H9 (cell line): ENCODE measurements at regions not wholly inside any gene's neighbourhood (a gene's known extent, or its start where the extent isn't known, plus 50 kb on each side); places are given as distances from the start of the nearest gene placed in this dataset.

ENCODE experiments used
- DNase-seq: peaks from one replicate; pipeline ENCODE4 v3.0.0-alpha.2; 2017
- H2AFZ ChIP-seq: one replicate; pipeline ENCODE4 v1.6.1; 2013; ENCODE audit warnings: mild to moderate bottlenecking, low read length, control low read depth, moderate library complexity
- H2AK5ac ChIP-seq: 2 replicates; pipeline ENCODE4 v1.6.1; 2013; ENCODE audit warnings: low read length, control low read depth, mixed read lengths; ENCODE audit not compliant: insufficient read length
- H2BK120ac ChIP-seq: one replicate; pipeline ENCODE4 v1.6.1; 2013; ENCODE audit warnings: low read depth, mild to moderate bottlenecking, low read length, control low read depth, inconsistent platforms; ENCODE audit not compliant: poor library complexity, severe bottlenecking
- H2BK12ac ChIP-seq: 2 replicates; pipeline ENCODE4 v1.6.1; 2013; ENCODE audit warnings: low read length, control low read depth, mixed read lengths, low read depth; ENCODE audit not compliant: insufficient read length
- H2BK15ac ChIP-seq: 2 replicates; pipeline ENCODE4 v1.6.1; 2013; ENCODE audit warnings: low read depth, low read length, control low read depth
- H2BK20ac ChIP-seq: one replicate; pipeline ENCODE4 v1.6.1; 2013; ENCODE audit warnings: low read depth, mild to moderate bottlenecking, low read length, control low read depth, inconsistent platforms; ENCODE audit not compliant: poor library complexity, severe bottlenecking
- H2BK5ac ChIP-seq: 2 replicates; pipeline ENCODE4 v1.6.1; 2013; ENCODE audit warnings: low read length, control low read depth, mixed read lengths; ENCODE audit not compliant: insufficient read length
- H3K14ac ChIP-seq: 2 replicates; pipeline ENCODE4 v1.6.1; 2013; ENCODE audit warnings: low read length, control low read depth; ENCODE audit not compliant: insufficient read depth
- H3K18ac ChIP-seq: 2 replicates; pipeline ENCODE4 v1.6.1; 2013; ENCODE audit warnings: low read depth, mild to moderate bottlenecking, mixed read lengths, low read length, control low read depth; ENCODE audit not compliant: insufficient read length
- H3K23ac ChIP-seq: 2 replicates; pipeline ENCODE4 v1.6.1; 2013; ENCODE audit warnings: low read length, control low read depth, mixed read lengths, low read depth; ENCODE audit not compliant: insufficient read length
- H3K23me2 ChIP-seq: 2 replicates; pipeline ENCODE4 v1.6.1; 2013; ENCODE audit warnings: low read depth, mild to moderate bottlenecking, mixed read lengths, low read length, control low read depth; ENCODE audit not compliant: insufficient read length, poor library complexity, severe bottlenecking
- H3K27ac ChIP-seq: 2 replicates; pipeline ENCODE4 v1.5.1; 2013; ENCODE audit warnings: low read length, control low read depth, mixed read lengths, low read depth; ENCODE audit not compliant: insufficient read length
- H3K27me3 ChIP-seq: 2 replicates; pipeline ENCODE4 v1.6.1; 2013; ENCODE audit warnings: low read length, control low read depth, inconsistent platforms; ENCODE audit not compliant: insufficient read depth
- H3K4ac ChIP-seq: 2 replicates; pipeline ENCODE4 v1.6.1; 2013; ENCODE audit warnings: low read depth, mild to moderate bottlenecking, control low read depth, inconsistent platforms, low read length, moderate library complexity
- H3K4me1 ChIP-seq: 2 replicates; pipeline ENCODE4 v1.6.1; 2013; ENCODE audit warnings: low read length, control low read depth, inconsistent platforms; ENCODE audit not compliant: insufficient read depth
- H3K4me2 ChIP-seq: 2 replicates; pipeline ENCODE4 v1.6.1; 2013; ENCODE audit warnings: low read length, control low read depth, mixed read lengths; ENCODE audit not compliant: insufficient read length, insufficient read depth
- H3K56ac ChIP-seq: 2 replicates; pipeline ENCODE4 v1.6.1; 2013; ENCODE audit warnings: low read depth, mild to moderate bottlenecking, mixed read lengths, low read length, control low read depth; ENCODE audit not compliant: insufficient read length
- H3K79me1 ChIP-seq: 2 replicates; pipeline ENCODE4 v1.6.1; 2013; ENCODE audit warnings: low read depth, mild to moderate bottlenecking, moderate library complexity, low read length, control low read depth, inconsistent platforms; ENCODE audit not compliant: insufficient read depth, poor library complexity, severe bottlenecking
- H3K79me2 ChIP-seq: 2 replicates; pipeline ENCODE4 v1.6.1; 2013; ENCODE audit warnings: low read length, control low read depth, inconsistent platforms; ENCODE audit not compliant: insufficient read depth
- H3K9ac ChIP-seq: 2 replicates; pipeline ENCODE4 v1.6.1; 2013; ENCODE audit warnings: low read length, control low read depth, mixed read lengths; ENCODE audit not compliant: insufficient read length; ENCODE audit errors: extremely low read depth
- H3K9me3 ChIP-seq: one replicate; pipeline ENCODE4 v1.6.1; 2013; ENCODE audit warnings: low read depth, low read length, inconsistent platforms; ENCODE audit not compliant: control insufficient read depth
- H3T11ph ChIP-seq: one replicate; pipeline ENCODE4 v1.6.1; 2013; ENCODE audit warnings: mild to moderate bottlenecking, low read length, control low read depth, inconsistent platforms
- H4K20me1 ChIP-seq: one replicate; pipeline ENCODE4 v1.6.1; 2013; ENCODE audit not compliant: control insufficient read depth, insufficient read length, insufficient read depth
- H4K5ac ChIP-seq: 2 replicates; pipeline ENCODE4 v1.6.1; 2013; ENCODE audit warnings: low read depth, mild to moderate bottlenecking, mixed read lengths, low read length, control low read depth; ENCODE audit not compliant: insufficient read length
- H4K8ac ChIP-seq: replicated peaks from 2 replicates; pipeline ENCODE4 v1.6.1; 2013; ENCODE audit warnings: low read length, control low read depth, mixed read lengths, low read depth; ENCODE audit not compliant: insufficient read length
- H4K91ac ChIP-seq: 2 replicates; pipeline ENCODE4 v1.6.1; 2013; ENCODE audit warnings: low read depth, mild to moderate bottlenecking, moderate library complexity, mixed read lengths, low read length, control low read depth; ENCODE audit not compliant: insufficient read length
- H3K27ac Mint-ChIP-seq, 3 experiments: 2 replicates in 2 of 3; 3 replicates in 1 of 3; pipeline ENCODE4 v1.8.0; 2020 to 2021; ENCODE audit warnings: mixed read lengths in 3 of 3, mild to moderate bottlenecking in 1 of 3, moderate library complexity in 1 of 3
- H3K27me3 Mint-ChIP-seq: 2 replicates; pipeline ENCODE4 v1.8.0; 2021; ENCODE audit warnings: low read depth, mild to moderate bottlenecking, moderate library complexity, mixed read lengths
- H3K36me3 Mint-ChIP-seq, 3 experiments: 2 replicates in 2 of 3; 3 replicates in 1 of 3; pipeline ENCODE4 v1.8.0; 2020 to 2021; ENCODE audit warnings: low read depth in 3 of 3, mixed read lengths in 3 of 3; ENCODE audit not compliant: insufficient read depth in 1 of 3
- H3K4me1 Mint-ChIP-seq, 2 experiments: 2 replicates each; pipeline ENCODE4 v1.8.0; 2020; ENCODE audit warnings: mixed read lengths in 2 of 2
- H3K4me3 Mint-ChIP-seq, 2 experiments: 2 replicates in 1 of 2; 3 replicates in 1 of 2; pipeline ENCODE4 v1.8.0; 2020 to 2021; ENCODE audit warnings: mild to moderate bottlenecking in 2 of 2, mixed read lengths in 2 of 2, moderate library complexity in 1 of 2
- H3K9me3 Mint-ChIP-seq, 2 experiments: 2 replicates in 1 of 2; 3 replicates in 1 of 2; pipeline ENCODE4 v1.8.0; 2020; ENCODE audit warnings: mild to moderate bottlenecking in 2 of 2, mixed read lengths in 2 of 2, moderate library complexity in 1 of 2
- CTCF ChIP-seq: fragments of 200-600 bp; sonication (generic); conservative IDR thresholded peaks from 3 replicates; pipeline ENCODE4 v1.8.0; 2021; ENCODE audit warnings: antibody characterized with exemption, mild to moderate bottlenecking
- WGBS: extraction: QIAGEN DNeasy Blood & Tissue Kit; methylation state at CpG from one replicate; pipeline ENCODE4 v1.1.7; 2013; ENCODE audit warnings: missing lambda C conversion rate, low lambda C conversion rate, mixed read lengths; ENCODE audit not compliant: insufficient read length; ENCODE audit errors: extremely low coverage; 5-methylcytosine and 5-hydroxymethylcytosine counted together

DNA sequence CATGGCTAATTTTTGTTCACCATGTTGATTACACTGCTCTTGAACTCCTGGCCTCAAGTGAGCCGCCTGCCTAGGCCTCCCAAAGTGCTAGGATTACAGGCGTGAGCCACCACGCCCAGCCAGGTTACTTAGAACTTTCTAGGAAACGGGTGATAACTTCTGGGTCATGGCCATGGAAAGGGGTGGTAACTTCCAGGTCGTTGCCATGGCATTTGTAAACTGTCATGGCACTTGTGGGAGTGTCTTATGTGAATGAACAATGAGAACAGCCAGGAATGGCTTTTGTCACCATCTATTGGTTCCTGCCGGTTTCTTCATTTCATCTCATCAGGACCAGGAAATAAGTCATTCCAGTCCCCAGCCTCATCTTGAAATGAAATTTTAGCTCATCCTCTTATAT lies 120.9 kb downstream of the SLC16A9 start:
- WGBS: no CpG with 5 or more reads among the region's 6 CpGs
- no peaks in the 10 kb centered on the region for H3K27me3 ChIP-seq
- no peak overlapping the region for H2BK12ac ChIP-seq
- no peak overlapping the region for H4K8ac ChIP-seq
- TF ChIP-seq CTCF: no peak
- Mint-ChIP-seq H3K27ac (no peak overlapping the region), H3K9me3 (no peaks in the 10 kb centered on the region), H3K4me1 (peaks cover 5 to 7% of the 10 kb centered on the region in 2 experiments; a peak in 3 of 4 replicates), H3K36me3 (peaks cover 0 to 3% (median 0%) of the 10 kb centered on the region in 3 experiments; a peak in 2 of 7 replicates), H3K27me3 (peaks cover 2% of the 10 kb centered on the region), H3K4me3 (no peak overlapping the region)
- no peak overlapping the region for H3T11ph ChIP-seq
- no peak overlapping the region for H3K14ac ChIP-seq
- no peak overlapping the region for H4K91ac ChIP-seq
- no peak overlapping the region for H2BK15ac ChIP-seq
- no peak overlapping the region for H2BK120ac ChIP-seq
- no peak overlapping the region for H3K4me2 ChIP-seq
- no peak overlapping the region for H2BK20ac ChIP-seq
- no peak overlapping the region for H2AK5ac ChIP-seq
- no peak overlapping the region for H3K18ac ChIP-seq
- H3K79me1 ChIP-seq: no peaks in the 10 kb centered on the region
- H3K4me1 ChIP-seq: no peaks in the 10 kb centered on the region; the same call in 1 of the 2 replicates
- H3K9ac ChIP-seq: no peak overlapping the region
- no peak overlapping the region for H3K27ac ChIP-seq
- H3K79me2 ChIP-seq: no peaks in the 10 kb centered on the region
- H3K4ac ChIP-seq: no peak overlapping the region
- no peak for DNase-seq
- no peak overlapping the region for H3K56ac ChIP-seq
- no peaks in the 10 kb centered on the region for H3K23me2 ChIP-seq
- no peak overlapping the region for H2AFZ ChIP-seq
- no peaks in the 10 kb centered on the region for H3K9me3 ChIP-seq
- H4K5ac ChIP-seq: no peak overlapping the region
- H2BK5ac ChIP-seq: no peak overlapping the region
- H3K23ac ChIP-seq: no peak overlapping the region
- no peaks in the 10 kb centered on the region for H4K20me1 ChIP-seq
